GM13976 (cell line): ENCODE measurements at regions not wholly inside any gene's neighbourhood (a gene's known extent, or its start where the extent isn't known, plus 50 kb on each side); places are given as distances from the start of the nearest gene placed in this dataset.

Experiments used
- DNase-seq: peaks from one replicate; pipeline ENCODE4 v3.0.0; 2012; ENCODE audit warnings: low spot score
- in situ Hi-C: fragments of 300-500 bp; cut with MboI; formaldehyde crosslinking; loops from one replicate; pipeline ENCODE4 v1.12.0; 2022; ENCODE audit warnings: low sequenced_read_pairs, mixed read lengths, inconsistent platforms; ENCODE audit not compliant: unreplicated experiment
- TF ChIP-seq, protein P1 (sequence below): IDR thresholded peaks from 2 replicates; pipeline ENCODE4 v1.5.1; 2012; ENCODE audit warnings: borderline replicate concordance, mild to moderate bottlenecking; ENCODE audit not compliant: insufficient read depth; ENCODE audit errors: extremely low read depth, missing control alignments, control extremely low read depth

- TF ChIP-seq, protein P1, sequence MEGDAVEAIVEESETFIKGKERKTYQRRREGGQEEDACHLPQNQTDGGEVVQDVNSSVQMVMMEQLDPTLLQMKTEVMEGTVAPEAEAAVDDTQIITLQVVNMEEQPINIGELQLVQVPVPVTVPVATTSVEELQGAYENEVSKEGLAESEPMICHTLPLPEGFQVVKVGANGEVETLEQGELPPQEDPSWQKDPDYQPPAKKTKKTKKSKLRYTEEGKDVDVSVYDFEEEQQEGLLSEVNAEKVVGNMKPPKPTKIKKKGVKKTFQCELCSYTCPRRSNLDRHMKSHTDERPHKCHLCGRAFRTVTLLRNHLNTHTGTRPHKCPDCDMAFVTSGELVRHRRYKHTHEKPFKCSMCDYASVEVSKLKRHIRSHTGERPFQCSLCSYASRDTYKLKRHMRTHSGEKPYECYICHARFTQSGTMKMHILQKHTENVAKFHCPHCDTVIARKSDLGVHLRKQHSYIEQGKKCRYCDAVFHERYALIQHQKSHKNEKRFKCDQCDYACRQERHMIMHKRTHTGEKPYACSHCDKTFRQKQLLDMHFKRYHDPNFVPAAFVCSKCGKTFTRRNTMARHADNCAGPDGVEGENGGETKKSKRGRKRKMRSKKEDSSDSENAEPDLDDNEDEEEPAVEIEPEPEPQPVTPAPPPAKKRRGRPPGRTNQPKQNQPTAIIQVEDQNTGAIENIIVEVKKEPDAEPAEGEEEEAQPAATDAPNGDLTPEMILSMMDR = no peak
- in situ Hi-C loops = no loop called here
- DNase-seq = no peak
These were observed 266.2 kb upstream of the VEPH1 start for GRCh38 chr3:157769378-157769777.

DNA sequence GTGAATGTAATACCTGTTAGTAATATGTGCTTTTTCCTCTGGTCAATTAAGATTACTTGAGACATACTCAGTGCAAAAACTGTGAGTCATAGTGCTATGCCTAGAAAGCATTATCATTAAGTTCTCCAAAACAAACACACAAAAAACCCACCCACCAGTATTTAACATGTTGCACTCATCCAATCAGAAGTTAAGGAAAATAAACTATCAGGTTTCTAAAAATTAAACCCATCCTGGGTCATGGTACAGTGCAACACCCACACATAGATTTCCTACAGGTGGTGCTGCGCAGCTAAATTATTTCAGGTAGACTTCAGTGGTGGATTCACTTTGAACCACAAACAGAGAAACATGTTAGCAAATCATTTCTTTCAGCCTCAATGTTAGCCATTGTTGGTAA lies 264.4 kb upstream of the VEPH1 start:
- no peak for DNase-seq
- TF ChIP-seq, protein P1 = no peak
- in situ Hi-C loops = no loop called here

- TF ChIP-seq, protein P1 = no peak
- DNase-seq = no peak
- in situ Hi-C loops = no loop called here
These were observed 260.4 kb upstream of the VEPH1 start for GRCh38 chr3:157763644-157764043.

GRCh38 chr3:157759311-157759710 lies 256.1 kb upstream of the VEPH1 start:
- in situ Hi-C loops = no loop called here
- no peak for DNase-seq
- TF ChIP-seq, protein P1 = no peak

DNA sequence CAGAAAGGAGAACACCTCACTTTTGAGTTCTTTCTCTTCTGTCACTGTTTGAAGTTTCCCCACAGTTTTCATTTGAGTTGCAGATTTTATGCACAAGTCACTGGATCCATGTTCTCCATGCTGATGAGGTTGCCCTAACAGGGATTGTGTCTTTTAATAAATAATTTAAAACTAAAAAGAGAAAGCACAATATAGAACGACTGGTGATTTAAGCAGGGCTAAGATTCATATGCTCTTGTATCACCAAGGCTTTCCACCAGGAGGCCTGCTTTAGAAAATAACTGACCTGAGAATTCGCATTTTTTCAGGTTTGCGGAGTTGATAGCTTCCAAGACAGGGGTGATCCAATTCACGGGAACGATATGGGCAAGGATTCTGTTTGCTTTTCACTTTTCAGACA lies 252.0 kb upstream of the VEPH1 start:
- no peak for DNase-seq
- in situ Hi-C loops = no loop called here
- TF ChIP-seq, protein P1 = no peak

DNA sequence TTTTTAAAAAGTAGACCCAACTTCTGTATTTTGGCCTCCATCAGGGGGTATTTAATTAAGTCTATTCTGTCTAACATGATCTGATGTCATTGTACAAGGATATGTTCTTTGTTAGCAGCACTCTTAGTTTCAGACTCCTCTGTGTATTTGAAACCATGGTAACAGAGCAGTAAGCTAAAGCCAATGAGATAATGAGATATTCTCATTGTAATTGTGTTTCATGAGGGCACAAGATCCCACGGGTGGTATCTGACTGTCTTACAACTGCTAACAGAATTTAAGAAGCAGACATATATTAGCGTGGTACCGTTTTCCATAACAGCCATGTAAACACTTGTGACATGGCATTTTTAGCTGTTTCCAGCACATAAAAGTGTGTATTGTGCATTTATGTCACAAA lies 251.2 kb upstream of the VEPH1 start:
- in situ Hi-C loops = no loop called here
- no peak for DNase-seq
- TF ChIP-seq, protein P1 = no peak

GRCh38 chr3:157753787-157754136 lies 250.5 kb upstream of the VEPH1 start:
- TF ChIP-seq, protein P1 = no peak
- in situ Hi-C loops = no loop called here
- DNase-seq = no peak
